ENCODE measurements at regions not wholly inside any gene's neighbourhood (a gene's known extent, or its start where the extent isn't known, plus 50 kb on each side); places are given as distances from the start of the nearest gene placed in this dataset.

DNA sequence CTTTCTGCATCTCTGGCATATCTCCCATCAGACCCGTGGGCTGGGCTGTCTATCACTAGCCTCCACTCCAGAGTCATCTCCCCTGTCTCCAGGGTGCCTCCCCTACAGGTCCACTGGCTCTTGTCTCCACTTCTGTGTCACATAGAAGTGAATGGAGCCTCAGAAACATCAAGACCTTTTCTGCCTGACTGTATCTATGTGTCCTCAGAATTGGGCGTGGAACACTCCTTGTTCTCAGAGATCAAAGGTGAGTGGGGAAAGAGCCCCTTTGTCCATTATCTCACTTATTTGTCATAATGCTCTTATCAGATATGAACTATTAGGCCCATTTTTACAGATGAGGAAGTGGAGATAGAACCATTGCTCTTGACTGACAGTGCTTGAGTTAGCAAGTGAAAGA, 211.0 kb downstream of the CYRIA start:
- no peak for TF ChIP-seq ZFP3 (CRISPR knock-in tag; IDR thresholded peaks at IDR 0.05)
- TF ChIP-seq ZFP30 (CRISPR knock-in tag; IDR thresholded peaks at IDR 0.05), result no peak
- no peak for TF ChIP-seq CSDC2 (CRISPR knock-in tag; IDR thresholded peaks at IDR 0.05)
- TF ChIP-seq, protein P1, sequence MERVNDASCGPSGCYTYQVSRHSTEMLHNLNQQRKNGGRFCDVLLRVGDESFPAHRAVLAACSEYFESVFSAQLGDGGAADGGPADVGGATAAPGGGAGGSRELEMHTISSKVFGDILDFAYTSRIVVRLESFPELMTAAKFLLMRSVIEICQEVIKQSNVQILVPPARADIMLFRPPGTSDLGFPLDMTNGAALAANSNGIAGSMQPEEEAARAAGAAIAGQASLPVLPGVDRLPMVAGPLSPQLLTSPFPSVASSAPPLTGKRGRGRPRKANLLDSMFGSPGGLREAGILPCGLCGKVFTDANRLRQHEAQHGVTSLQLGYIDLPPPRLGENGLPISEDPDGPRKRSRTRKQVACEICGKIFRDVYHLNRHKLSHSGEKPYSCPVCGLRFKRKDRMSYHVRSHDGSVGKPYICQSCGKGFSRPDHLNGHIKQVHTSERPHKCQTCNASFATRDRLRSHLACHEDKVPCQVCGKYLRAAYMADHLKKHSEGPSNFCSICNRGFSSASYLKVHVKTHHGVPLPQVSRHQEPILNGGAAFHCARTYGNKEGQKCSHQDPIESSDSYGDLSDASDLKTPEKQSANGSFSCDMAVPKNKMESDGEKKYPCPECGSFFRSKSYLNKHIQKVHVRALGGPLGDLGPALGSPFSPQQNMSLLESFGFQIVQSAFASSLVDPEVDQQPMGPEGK (CRISPR knock-in tag; IDR thresholded peaks at IDR 0.05; ENCODE audit: borderline replicate concordance), result no peak
- TF ChIP-seq, protein P2, sequence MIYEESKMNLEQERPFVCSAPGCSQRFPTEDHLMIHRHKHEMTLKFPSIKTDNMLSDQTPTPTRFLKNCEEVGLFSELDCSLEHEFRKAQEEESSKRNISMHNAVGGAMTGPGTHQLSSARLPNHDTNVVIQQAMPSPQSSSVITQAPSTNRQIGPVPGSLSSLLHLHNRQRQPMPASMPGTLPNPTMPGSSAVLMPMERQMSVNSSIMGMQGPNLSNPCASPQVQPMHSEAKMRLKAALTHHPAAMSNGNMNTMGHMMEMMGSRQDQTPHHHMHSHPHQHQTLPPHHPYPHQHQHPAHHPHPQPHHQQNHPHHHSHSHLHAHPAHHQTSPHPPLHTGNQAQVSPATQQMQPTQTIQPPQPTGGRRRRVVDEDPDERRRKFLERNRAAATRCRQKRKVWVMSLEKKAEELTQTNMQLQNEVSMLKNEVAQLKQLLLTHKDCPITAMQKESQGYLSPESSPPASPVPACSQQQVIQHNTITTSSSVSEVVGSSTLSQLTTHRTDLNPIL (CRISPR knock-in tag; IDR thresholded peaks at IDR 0.05; ENCODE audit: low read depth), result no peak
